AG04450 (cell line): ENCODE measurements at regions not wholly inside any gene's neighbourhood (a gene's known extent, or its start where the extent isn't known, plus 50 kb on each side); places are given as distances from the start of the nearest gene placed in this dataset.

Experiments used
- CTCF ChIA-PET: fragments of 300-600, 350-600 bp; formaldehyde crosslinking; extraction: SDS; loops from one replicate; lab custom pipeline; 2022; ENCODE audit warnings: antibody characterized with exemption, inconsistent platforms; lab: Charles Lee
- POLR2A ChIA-PET: fragments of 350-600 bp; formaldehyde crosslinking; extraction: SDS; loops from one replicate; lab custom pipeline; 2021; ENCODE audit warnings: antibody characterized with exemption, inconsistent platforms; lab: Yijun Ruan, JAX
- DNase-seq: peaks from one replicate; pipeline ENCODE4 v3.0.0-alpha.2; 2011; ENCODE audit warnings: low read depth, low spot score
- H3K27ac ChIP-seq: one replicate; pipeline ENCODE4 v1.5.1; 2012; ENCODE audit warnings: low read depth, low read length, control low read depth
- H3K27me3 ChIP-seq: one replicate; pipeline ENCODE4 v1.6.0; 2012; ENCODE audit warnings: low read length; ENCODE audit not compliant: control insufficient read depth, insufficient read depth
- H3K4me3 ChIP-seq: 2 replicates; pipeline ENCODE4 v1.5.1; 2011; ENCODE audit warnings: mild to moderate bottlenecking, low read depth, low read length, control low read depth
- H3K9me3 ChIP-seq: 2 replicates; pipeline ENCODE4 v1.5.1; 2012; ENCODE audit warnings: low read length; ENCODE audit not compliant: control insufficient read depth, insufficient read depth
- CTCF ChIP-seq: IDR thresholded peaks from 2 replicates; pipeline ENCODE4 v1.5.1; 2011; ENCODE audit warnings: low read depth, low read length, control low read depth, inconsistent platforms

DNA sequence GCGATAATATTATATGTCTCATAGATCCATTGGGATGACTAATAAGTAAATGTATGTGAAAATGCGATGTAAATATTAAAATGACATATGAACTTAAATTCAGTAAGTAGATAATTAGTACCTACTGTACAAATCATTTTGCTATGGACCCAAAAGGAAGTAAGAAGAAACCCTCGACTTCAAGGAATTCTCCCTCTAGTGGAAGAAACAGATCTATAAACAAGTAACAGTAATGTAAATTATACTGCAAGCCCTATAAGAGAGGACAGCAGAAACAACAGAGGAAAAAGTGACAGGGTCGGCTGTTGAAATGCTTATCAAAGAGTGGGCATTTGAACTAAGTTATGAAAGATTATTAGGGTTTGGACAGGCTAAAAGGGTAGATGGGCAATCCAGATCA is 320.3 kb downstream of the DMAC1 start:
- TF ChIP-seq CTCF, result peak; percentile 41
- Histone ChIP-seq H3K27me3 (no peaks in the 10 kb centered on the region), H3K27ac (no peak overlapping the region), H3K4me3 (no peak overlapping the region), H3K9me3 (no peaks in the 10 kb centered on the region; the same call in 1 of the 2 replicates)
- POLR2A ChIA-PET, result no interaction called here
- DNase-seq, result no peak
- CTCF ChIA-PET, result interaction anchor here (1.0 to 2.5 kb wide), 2 partner anchors 77 to 426 kb away, joined by 6 read pairs; no protein-coding TSS in a partner anchor

DNA sequence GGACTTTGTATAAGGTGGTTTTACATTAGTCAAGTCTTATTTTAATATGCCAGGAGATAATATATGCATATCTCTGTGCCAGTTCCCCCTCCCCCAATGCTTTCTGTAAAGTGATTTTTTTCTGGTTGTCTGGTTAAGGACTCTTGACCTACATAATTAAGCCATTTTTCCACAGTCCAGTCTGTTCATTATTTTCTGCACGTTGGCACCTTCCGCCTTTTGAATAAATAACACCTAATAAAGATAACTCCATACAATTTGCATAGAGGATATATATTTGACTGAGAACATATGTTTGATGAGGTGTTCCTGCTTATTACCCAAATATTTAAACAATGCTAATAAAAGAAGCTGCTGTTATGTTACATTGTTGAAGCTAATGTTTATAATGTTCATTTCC is 320.9 kb downstream of the DMAC1 start:
- no peak for TF ChIP-seq CTCF
- Histone ChIP-seq H3K9me3 (no peaks in the 10 kb centered on the region; the same call in 1 of the 2 replicates), H3K4me3 (no peak overlapping the region), H3K27ac (no peak overlapping the region), H3K27me3 (no peaks in the 10 kb centered on the region)
- ChIA-PET CTCF (interaction anchor here (1.0 kb wide), 1 partner anchor 426 kb away, joined by 6 read pairs; no protein-coding TSS in a partner anchor), POLR2A (no interaction called here)
- no peak for DNase-seq

GRCh38 chr9:7467186-7467585 is 332.4 kb downstream of the DMAC1 start:
- no peak overlapping the region for H3K27ac ChIP-seq
- H3K27me3 ChIP-seq, result no peaks in the 10 kb centered on the region
- DNase-seq, result no peak
- POLR2A ChIA-PET, result no interaction called here
- no peak for TF ChIP-seq CTCF
- no peak overlapping the region for H3K4me3 ChIP-seq
- CTCF ChIA-PET, result interaction anchor here (1.7 kb wide), 1 partner anchor 10 kb away, joined by 3 read pairs; no protein-coding TSS in a partner anchor
- H3K9me3 ChIP-seq, result no peaks in the 10 kb centered on the region

GRCh38 chr9:7461791-7462190 is 337.8 kb downstream of the DMAC1 start:
- TF ChIP-seq CTCF, result no peak
- DNase-seq, result no peak
- Histone ChIP-seq H3K27ac (no peak overlapping the region), H3K27me3 (no peaks in the 10 kb centered on the region), H3K9me3 (no peaks in the 10 kb centered on the region), H3K4me3 (no peak overlapping the region)
- POLR2A ChIA-PET, result no interaction called here
- CTCF ChIA-PET, result no interaction called here

DNA sequence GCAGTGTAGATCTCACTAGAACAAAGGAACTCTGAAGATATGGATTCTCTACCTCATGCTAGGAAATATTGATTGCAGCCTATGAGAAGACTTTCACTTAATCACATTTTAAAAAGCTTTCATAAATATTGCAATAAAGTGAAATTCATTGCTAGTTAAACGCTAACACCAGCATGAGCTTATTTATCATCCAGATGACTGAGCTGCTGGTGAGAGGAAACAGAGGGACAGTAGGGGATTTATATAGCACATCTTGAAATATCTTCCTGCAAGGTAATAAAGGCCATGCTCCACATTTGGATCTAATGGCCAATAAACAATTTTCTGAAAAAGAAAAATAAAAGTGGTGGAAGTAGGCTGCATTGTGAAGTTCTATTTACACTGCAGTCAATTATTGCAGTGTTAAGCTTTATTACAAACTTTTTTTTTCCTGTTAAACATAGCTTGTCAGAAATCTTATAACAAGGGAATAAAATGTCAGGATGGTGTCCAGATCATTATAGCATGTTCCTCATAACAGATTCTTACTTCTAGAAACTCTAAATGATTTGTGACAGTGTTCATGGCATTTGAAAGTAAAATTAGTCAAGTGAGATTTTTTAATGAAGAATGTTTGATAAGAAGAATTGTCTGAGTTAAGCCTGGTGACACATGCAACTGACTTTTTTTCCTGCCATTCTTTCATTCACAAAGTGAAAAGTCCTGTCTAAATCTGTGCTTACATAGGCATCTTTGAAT is 342.6 kb downstream of the DMAC1 start:
- H3K27ac ChIP-seq, result no peak overlapping the region
- DNase-seq, result no peak
- ChIA-PET POLR2A (interaction anchor here (0.6 kb wide), 1 partner anchor 129 kb away, joined by 4 read pairs; no protein-coding TSS in a partner anchor), CTCF (interaction anchor here (1.0 kb wide), 1 partner anchor 11 kb away, joined by 3 read pairs; no protein-coding TSS in a partner anchor)
- H3K4me3 ChIP-seq, result no peak overlapping the region
- no peaks in the 10 kb centered on the region for H3K9me3 ChIP-seq
- H3K27me3 ChIP-seq, result no peaks in the 10 kb centered on the region
- no peak for TF ChIP-seq CTCF
